Peyer's patch (tissue), 4 donors: ENCODE measurements at regions not wholly inside any gene's neighbourhood (a gene's known extent, or its start where the extent isn't known, plus 50 kb on each side); places are given as distances from the start of the nearest gene placed in this dataset.

Source experiments
- DNase-seq, 3 donors: peaks; one replicate each; pipeline ENCODE4 v3.0.0-alpha.2; 2017 to 2019
- H3K27ac ChIP-seq, 4 donors: fragments of 200-600 bp; sonication (generic); one replicate each; pipeline ENCODE4 v1.5.1; 2016 to 2019
- H3K27me3 ChIP-seq, 2 donors: fragments of 200-600 bp; sonication (generic); one replicate each; pipeline ENCODE4 v1.5.1; 2019
- H3K36me3 ChIP-seq, 3 donors: fragments of 200-600 bp; sonication (generic); one replicate each; pipeline ENCODE4 v1.5.1; 2016 to 2019
- H3K4me1 ChIP-seq, 4 donors: fragments of 200-600 bp; sonication (generic); one replicate each; pipeline ENCODE4 v1.5.1; 2016 to 2019
- H3K4me3 ChIP-seq, 4 donors: fragments of 200-600 bp; sonication (generic); 1 replicate in 3 of 4; 2 replicates in 1 of 4; pipeline ENCODE4 v1.5.1; 2016 to 2019; ENCODE audit warnings: mild to moderate bottlenecking in 1 of 4
- H3K9me3 ChIP-seq, 4 donors: fragments of 200-600 bp; sonication (generic); one replicate each; pipeline ENCODE4 v1.5.1; 2016 to 2019; ENCODE audit warnings: mild to moderate bottlenecking in 1 of 4
- CTCF ChIP-seq, 6 experiments: fragments of 450-650 bp in 4 of 6; fragments of 200-600 bp in 2 of 6; sonication (generic) in 1 of 6; IDR thresholded peaks; one replicate each; pipeline ENCODE4 v1.5.1; 2017 to 2019; ENCODE audit warnings: antibody characterized with exemption in 6 of 6, mild to moderate bottlenecking in 3 of 6, moderate library complexity in 1 of 6
- POLR2A ChIP-seq, 2 donors: fragments of 450-650 bp; IDR thresholded peaks; one replicate each; pipeline ENCODE4 v1.5.1; 2017; ENCODE audit warnings: antibody characterized with exemption in 2 of 2, mild to moderate bottlenecking in 2 of 2, moderate library complexity in 2 of 2

DNA sequence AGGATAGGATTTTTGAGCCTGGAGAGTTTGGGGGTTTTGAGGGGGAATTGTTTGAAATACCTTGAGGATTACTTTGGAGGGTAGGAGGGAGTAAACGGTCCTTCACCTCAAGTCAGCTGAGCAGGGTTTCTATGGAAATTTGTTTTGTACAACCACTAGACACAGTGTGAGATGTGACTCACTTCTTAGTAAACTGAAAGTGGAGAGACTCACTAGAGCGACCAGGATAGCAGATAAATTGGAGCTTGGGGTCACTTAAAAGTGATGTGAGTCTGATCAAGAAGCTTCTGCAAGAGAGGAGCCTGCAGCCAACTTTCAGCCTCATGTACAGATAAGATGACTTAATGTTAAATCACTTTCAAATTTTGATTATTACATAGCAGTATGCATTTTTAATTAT is 1945.9 kb upstream of the NUDT12 start:
- Histone ChIP-seq H3K9me3 (no peaks in the 10 kb centered on the region), H3K27me3 (no peaks in the 10 kb centered on the region), H3K4me3 (no peak overlapping the region), H3K36me3 (no peaks in the 10 kb centered on the region), H3K27ac (no peak overlapping the region), H3K4me1 (no peaks in the 10 kb centered on the region)
- DNase-seq: no peak
- TF ChIP-seq POLR2A (IDR thresholded peaks at IDR 0.05): no peak
- no peak for TF ChIP-seq CTCF (IDR thresholded peaks at IDR 0.05)

- no peaks in the 10 kb centered on the region for H3K9me3 ChIP-seq
- no peaks in the 10 kb centered on the region for H3K27me3 ChIP-seq
- H3K36me3 ChIP-seq: no peaks in the 10 kb centered on the region
- no peak overlapping the region for H3K4me3 ChIP-seq
- no peaks in the 10 kb centered on the region for H3K4me1 ChIP-seq
- TF ChIP-seq POLR2A (IDR thresholded peaks at IDR 0.05) (no peak), CTCF (IDR thresholded peaks at IDR 0.05) (no peak)
- no peak for DNase-seq
- no peak overlapping the region for H3K27ac ChIP-seq
Observed at GRCh38 chr5:105506692-105507277, 1944.2 kb upstream of the NUDT12 start.

- no peak overlapping the region for H3K27ac ChIP-seq
- no peaks in the 10 kb centered on the region for H3K9me3 ChIP-seq
- no peak for DNase-seq
- no peaks in the 10 kb centered on the region for H3K27me3 ChIP-seq
- H3K4me3 ChIP-seq: no peak overlapping the region
- H3K4me1 ChIP-seq: no peaks in the 10 kb centered on the region
- H3K36me3 ChIP-seq: no peaks in the 10 kb centered on the region
- TF ChIP-seq POLR2A (IDR thresholded peaks at IDR 0.05) (no peak), CTCF (IDR thresholded peaks at IDR 0.05) (no peak)
Observed at GRCh38 chr5:105503950-105504349, 1941.4 kb upstream of the NUDT12 start.

GRCh38 chr5:105501315-105501714 is 1938.7 kb upstream of the NUDT12 start:
- Histone ChIP-seq H3K27me3 (no peaks in the 10 kb centered on the region), H3K36me3 (no peaks in the 10 kb centered on the region), H3K4me1 (no peaks in the 10 kb centered on the region), H3K27ac (no peak overlapping the region), H3K4me3 (no peak overlapping the region), H3K9me3 (no peaks in the 10 kb centered on the region)
- DNase-seq: no peak
- TF ChIP-seq CTCF (IDR thresholded peaks at IDR 0.05): no peak
- no peak for TF ChIP-seq POLR2A (IDR thresholded peaks at IDR 0.05)

DNA sequence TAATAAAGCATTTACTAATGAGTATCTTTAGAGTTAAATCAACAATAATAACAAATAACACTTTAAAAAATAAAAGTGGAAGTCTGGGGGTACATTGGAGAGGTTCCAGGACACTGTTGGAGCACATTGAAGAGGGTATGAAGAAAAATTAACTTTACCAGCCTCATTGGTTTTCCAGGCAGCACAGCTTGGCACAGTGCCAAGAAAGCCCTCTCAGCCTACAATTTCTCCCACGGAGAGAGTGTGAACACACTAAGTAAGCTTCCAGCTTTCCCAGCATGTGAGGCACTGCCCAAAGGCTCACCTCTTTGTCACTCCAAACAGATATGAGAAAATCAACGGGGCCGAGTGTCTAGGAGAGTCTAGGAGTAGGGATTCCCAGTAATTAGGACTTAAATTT is 1912.8 kb upstream of the NUDT12 start:
- Histone ChIP-seq H3K4me3 (no peak overlapping the region), H3K27me3 (no peaks in the 10 kb centered on the region), H3K9me3 (peaks cover 0 to 6% (median 0%) of the 10 kb centered on the region in 4 donors), H3K27ac (no peak overlapping the region), H3K36me3 (no peaks in the 10 kb centered on the region), H3K4me1 (no peaks in the 10 kb centered on the region)
- DNase-seq: no peak
- no peak for TF ChIP-seq POLR2A (IDR thresholded peaks at IDR 0.05)
- TF ChIP-seq CTCF (IDR thresholded peaks at IDR 0.05): no peak

- Histone ChIP-seq H3K4me1 (no peaks in the 10 kb centered on the region), H3K36me3 (no peaks in the 10 kb centered on the region), H3K4me3 (no peak overlapping the region), H3K27ac (no peak overlapping the region), H3K9me3 (no peaks in the 10 kb centered on the region), H3K27me3 (no peaks in the 10 kb centered on the region)
- DNase-seq: no peak
- no peak for TF ChIP-seq CTCF (IDR thresholded peaks at IDR 0.05)
- no peak for TF ChIP-seq POLR2A (IDR thresholded peaks at IDR 0.05)
Observed at GRCh38 chr5:105462377-105462776, 1899.8 kb upstream of the NUDT12 start.
